H1 (cell line): ENCODE measurements at regions not wholly inside any gene's neighbourhood (a gene's known extent, or its start where the extent isn't known, plus 50 kb on each side); places are given as distances from the start of the nearest gene placed in this dataset.

Experiments used
- CTCF ChIA-PET: fragments of 300-600 bp; sonication (Branson Sonifier 250); formaldehyde crosslinking; loops from one replicate; lab custom pipeline; 2021; ENCODE audit not compliant: partially characterized antibody; lab: Charles Lee
- POLR2A ChIA-PET: fragments of 300-600 bp; sonication (Branson Sonifier 250); formaldehyde crosslinking; loops from one replicate; lab custom pipeline; 2021; ENCODE audit warnings: inconsistent platforms; ENCODE audit not compliant: partially characterized antibody; lab: Charles Lee
- DNase-seq, 2 experiments: peaks; one replicate each; pipeline versions ENCODE4 v3.0.0 to v3.0.0-alpha.2; 2010 to 2022; ENCODE audit warnings: low spot score in 2 of 2, low read depth in 1 of 2, mixed read lengths in 1 of 2
- FAIRE-seq: peaks from 2 replicates; lab custom pipeline; 2011; peaks lifted over from hg19 to GRCh38; lab: Jason Lieb, UNC
- H2AFZ ChIP-seq: 2 replicates; pipeline ENCODE4 v1.8.1; 2012; ENCODE audit warnings: low read length, inconsistent platforms
- H2AK5ac ChIP-seq: 2 replicates; pipeline ENCODE4 v1.6.1; 2013; ENCODE audit warnings: low read depth, low read length
- H2BK120ac ChIP-seq: replicated peaks from 2 replicates; pipeline ENCODE3; 2013; ENCODE audit warnings: low read depth, low read length, inconsistent platforms
- H2BK12ac ChIP-seq: 2 replicates; pipeline ENCODE4 v1.6.1; 2013; ENCODE audit warnings: low read depth, low read length
- H2BK15ac ChIP-seq: 2 replicates; pipeline ENCODE4 v1.6.1; 2013; ENCODE audit warnings: low read length
- H2BK20ac ChIP-seq: 2 replicates; pipeline ENCODE4 v1.6.1; 2013; ENCODE audit warnings: low read length
- H2BK5ac ChIP-seq: 2 replicates; pipeline ENCODE4 v1.6.1; 2013; ENCODE audit warnings: low read depth, low read length
- H3K14ac ChIP-seq: 2 replicates; pipeline ENCODE4 v1.6.1; 2013; ENCODE audit warnings: inconsistent platforms; ENCODE audit not compliant: insufficient read length
- H3K18ac ChIP-seq: 2 replicates; pipeline ENCODE4 v1.6.1; 2013; ENCODE audit warnings: low read length; ENCODE audit errors: extremely low read depth
- H3K23ac ChIP-seq: 2 replicates; pipeline ENCODE4 v1.6.1; 2013; ENCODE audit warnings: inconsistent platforms; ENCODE audit not compliant: insufficient read length
- H3K23me2 ChIP-seq: 2 replicates; pipeline ENCODE4 v1.6.1; 2013; ENCODE audit warnings: low read depth, low read length
- H3K27ac ChIP-seq: 2 replicates; pipeline ENCODE4 v1.6.1; 2011; ENCODE audit warnings: low read depth, low read length, inconsistent platforms
- H3K27me3 ChIP-seq, 4 experiments: replicated peaks in 1 of 4; 1 replicate in 1 of 4; 2 replicates in 3 of 4; pipeline versions ENCODE4 v1.6.1 to v1.8.1; 2011 to 2013; ENCODE audit warnings: low read length in 3 of 4, mild to moderate bottlenecking in 3 of 4, inconsistent platforms in 2 of 4, mixed read lengths in 2 of 4, moderate library complexity in 1 of 4; ENCODE audit not compliant: control insufficient read depth in 3 of 4, insufficient read depth in 3 of 4; ENCODE audit errors: extremely low read depth in 1 of 4
- H3K36me3 ChIP-seq, 4 experiments: 2 replicates each; pipeline versions ENCODE4 v1.6.1 to v1.8.1; 2011 to 2013; ENCODE audit warnings: mild to moderate bottlenecking in 4 of 4, low read length in 3 of 4, moderate library complexity in 2 of 4, control low read depth in 1 of 4, inconsistent platforms in 1 of 4; ENCODE audit not compliant: insufficient read depth in 4 of 4, control insufficient read depth in 2 of 4
- H3K4ac ChIP-seq: replicated peaks from 2 replicates; pipeline ENCODE3; 2013; ENCODE audit warnings: low read length, low read depth, mixed read lengths, inconsistent platforms; ENCODE audit not compliant: insufficient read length
- H3K4me1 ChIP-seq, 4 experiments: replicated peaks in 1 of 4; 1 replicate in 1 of 4; 2 replicates in 3 of 4; pipeline versions ENCODE4 v1.6.1 to v1.8.1; 2011 to 2013; ENCODE audit warnings: low read length in 3 of 4, inconsistent platforms in 2 of 4, mixed read lengths in 1 of 4; ENCODE audit not compliant: insufficient read depth in 4 of 4, control insufficient read depth in 3 of 4
- H3K4me2 ChIP-seq, 2 experiments: 2 replicates each; pipeline versions ENCODE4 v1.6.1 to v1.8.1; 2011 to 2013; ENCODE audit warnings: low read depth in 2 of 2, low read length in 2 of 2, control low read depth in 1 of 2, inconsistent platforms in 1 of 2, mild to moderate bottlenecking in 1 of 2; ENCODE audit not compliant: insufficient read depth in 1 of 2
- H3K4me3 ChIP-seq, 4 experiments: fragments of 200-600, 300-600 bp in 1 of 4; sonication (generic), shearing (Covaris generic), sonication (Bioruptor Twin) in 1 of 4; 2 replicates each; pipeline versions ENCODE4 v1.5.1 to v1.8.1; 2011 to 2016; ENCODE audit warnings: low read length in 4 of 4, low read depth in 3 of 4, control low read depth in 2 of 4, inconsistent platforms in 2 of 4, mild to moderate bottlenecking in 2 of 4, mixed read lengths in 1 of 4, moderate library complexity in 1 of 4; ENCODE audit not compliant: insufficient read depth in 2 of 4; ENCODE audit errors: extremely low read depth in 1 of 4
- H3K56ac ChIP-seq: replicated peaks from 2 replicates; pipeline ENCODE3; 2013; ENCODE audit warnings: low read depth, mild to moderate bottlenecking, mixed read lengths, low read length, inconsistent platforms; ENCODE audit not compliant: insufficient read length
- H3K79me1 ChIP-seq: 2 replicates; pipeline ENCODE4 v1.6.1; 2013; ENCODE audit warnings: low read depth, low read length, control low read depth
- H3K79me2 ChIP-seq, 2 experiments: 2 replicates each; pipeline versions ENCODE4 v1.6.1 to v1.8.1; 2012 to 2013; ENCODE audit warnings: low read length in 2 of 2, mild to moderate bottlenecking in 2 of 2, inconsistent platforms in 1 of 2; ENCODE audit not compliant: insufficient read depth in 2 of 2, control insufficient read depth in 1 of 2
- H3K9ac ChIP-seq, 4 experiments: replicated peaks in 1 of 4; 1 replicate in 1 of 4; 2 replicates in 3 of 4; pipeline versions ENCODE4 v1.6.1 to v1.8.1; 2011 to 2013; ENCODE audit warnings: low read depth in 3 of 4, low read length in 3 of 4, control low read depth in 2 of 4, mild to moderate bottlenecking in 2 of 4, moderate library complexity in 2 of 4, inconsistent platforms in 1 of 4; ENCODE audit errors: extremely low read depth in 1 of 4
- H3K9me3 ChIP-seq, 2 experiments: 2 replicates each; pipeline versions ENCODE4 v1.6.1 to v1.8.1; 2012 to 2013; ENCODE audit warnings: mild to moderate bottlenecking in 2 of 2, moderate library complexity in 2 of 2, control low read depth in 1 of 2, inconsistent platforms in 1 of 2, low read depth in 1 of 2, low read length in 1 of 2, mixed read lengths in 1 of 2; ENCODE audit not compliant: insufficient read depth in 2 of 2
- H4K20me1 ChIP-seq, 2 experiments: replicated peaks in 1 of 2; 2 replicates each; pipeline versions ENCODE3 to v1.8.1; 2011 to 2013; ENCODE audit warnings: inconsistent platforms in 2 of 2, low read length in 2 of 2, mild to moderate bottlenecking in 1 of 2; ENCODE audit not compliant: insufficient read depth in 2 of 2, control insufficient read depth in 1 of 2
- H4K5ac ChIP-seq: 2 replicates; pipeline ENCODE4 v1.6.1; 2013; ENCODE audit warnings: low read length, low read depth, mixed read lengths, inconsistent platforms; ENCODE audit not compliant: insufficient read length
- H4K8ac ChIP-seq: 2 replicates; pipeline ENCODE4 v1.8.0; 2013; ENCODE audit warnings: mild to moderate bottlenecking, moderate library complexity, low read length, inconsistent platforms; ENCODE audit not compliant: insufficient read depth; ENCODE audit errors: extremely low read depth
- H4K91ac ChIP-seq: replicated peaks from 2 replicates; pipeline ENCODE3; 2013; ENCODE audit warnings: low read length, mixed read lengths, inconsistent platforms; ENCODE audit not compliant: insufficient read length
- CEBPB ChIP-seq: IDR thresholded peaks from 2 replicates; pipeline ENCODE4 v1.6.1; 2012; ENCODE audit warnings: low read depth, low read length
- CHD1 ChIP-seq: IDR thresholded peaks from 2 replicates; pipeline ENCODE4 v1.6.1; 2012; ENCODE audit warnings: low read depth, low read length, improper control_type of control experiment
- CTBP2 ChIP-seq: IDR thresholded peaks from 2 replicates; pipeline ENCODE4 v1.7.0; 2011; ENCODE audit warnings: borderline replicate concordance, mild to moderate bottlenecking, moderate library complexity, mixed read lengths, low read length; ENCODE audit not compliant: insufficient read depth, insufficient read length
- EGR1 ChIP-seq: IDR thresholded peaks from 2 replicates; pipeline ENCODE4 v1.6.1; 2011; ENCODE audit warnings: low read depth, low read length, borderline replicate concordance
- GABPA ChIP-seq: IDR thresholded peaks from 2 replicates; pipeline ENCODE4 v1.6.1; 2011; ENCODE audit warnings: mild to moderate bottlenecking, low read length, moderate library complexity, borderline replicate concordance; ENCODE audit not compliant: insufficient read depth
- GTF2F1 ChIP-seq: IDR thresholded peaks from 2 replicates; pipeline ENCODE4 v1.6.1; 2012; ENCODE audit warnings: low read depth, low read length, improper control_type of control experiment, borderline replicate concordance
- KDM4A ChIP-seq: IDR thresholded peaks from one replicate; pipeline ENCODE4 v1.7.1; 2012; ENCODE audit warnings: low read depth, mild to moderate bottlenecking, moderate library complexity, low read length, inconsistent platforms; ENCODE audit not compliant: severe bottlenecking
- POLR2A ChIP-seq, 2 experiments: IDR thresholded peaks; 1 replicate in 1 of 2; 2 replicates in 1 of 2; pipeline ENCODE4 v1.6.1; 2011; ENCODE audit warnings: low read depth in 2 of 2, low read length in 2 of 2, mild to moderate bottlenecking in 2 of 2; ENCODE audit errors: control extremely low read depth in 1 of 2
- POLR2AphosphoS5 ChIP-seq: IDR thresholded peaks from 2 replicates; pipeline ENCODE4 v1.6.1; 2011; ENCODE audit warnings: low read depth, low read length
- SIRT6 ChIP-seq: IDR thresholded peaks from one replicate; pipeline ENCODE4 v1.7.1; 2012; ENCODE audit warnings: low read length, inconsistent platforms
- SUZ12 ChIP-seq: fragments of 200-600 bp; sonication (generic); IDR thresholded peaks from 2 replicates; pipeline ENCODE4 v1.6.1; 2012; ENCODE audit warnings: mild to moderate bottlenecking, inconsistent platforms, low read length, moderate library complexity, mixed read lengths
- WGBS, 2 experiments: shearing (Covaris generic) in 1 of 2; methylation state at CpG; one replicate each; pipeline versions ENCODE4 v1.1.6 to v1.1.7; 2013 to 2015; ENCODE audit warnings: low lambda C conversion rate in 2 of 2, mixed read lengths in 2 of 2, inconsistent platforms in 1 of 2, low coverage in 1 of 2, missing lambda C conversion rate in 1 of 2; ENCODE audit not compliant: insufficient replicate concordance in 2 of 2, insufficient coverage in 1 of 2, insufficient read length in 1 of 2; ENCODE audit errors: extremely low coverage in 1 of 2, missing lambda C conversion rate in 1 of 2; 5-methylcytosine and 5-hydroxymethylcytosine counted together

DNA sequence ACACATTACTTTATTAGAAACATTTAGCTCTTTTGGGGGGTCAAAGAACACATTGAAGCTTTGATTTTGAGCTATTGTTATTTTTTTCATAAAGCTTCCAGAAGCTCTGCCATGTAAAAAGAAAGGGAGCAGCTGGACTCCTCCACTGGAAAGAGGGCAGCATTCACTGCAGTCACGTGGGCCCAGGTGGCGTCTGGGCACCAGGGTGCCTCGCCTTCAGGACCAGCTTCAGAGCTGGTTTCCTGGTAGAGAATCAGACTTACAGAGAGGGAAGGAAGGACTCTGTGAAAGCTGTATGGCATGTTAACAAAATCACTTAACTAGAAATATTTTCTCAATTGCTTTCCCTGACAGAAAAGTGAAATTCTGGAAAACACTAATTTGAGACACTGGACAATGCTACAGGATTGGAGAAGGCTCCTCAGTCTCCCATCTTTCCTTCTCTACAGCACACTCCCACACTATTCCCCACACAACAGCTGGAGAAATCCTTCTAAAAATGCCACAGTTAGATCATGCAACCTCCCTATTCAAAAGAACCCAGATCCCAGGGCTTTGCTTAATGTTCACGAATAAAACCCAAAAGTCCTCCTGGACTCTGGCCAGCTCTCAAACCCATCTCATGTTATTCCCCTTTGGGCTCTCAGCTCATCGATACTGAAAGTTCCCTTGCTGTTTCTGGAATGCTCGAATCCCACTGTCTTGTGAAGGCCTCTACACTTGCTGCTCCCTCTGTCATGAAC is 83.2 kb downstream of the NFKBIZ start:
- Histone ChIP-seq H3K4me3 (no peak overlapping the region), H3K9ac (no peak overlapping the region), H2AFZ (no peak overlapping the region), H3K27me3 (no peaks in the 10 kb centered on the region), H3K56ac (no peak overlapping the region), H3K18ac (no peak overlapping the region), H3K23me2 (no peaks in the 10 kb centered on the region), H2BK120ac (no peak overlapping the region), H3K9me3 (no peaks in the 10 kb centered on the region), H2BK5ac (no peak overlapping the region), H2BK20ac (no peak overlapping the region), H3K4me1 (no peaks in the 10 kb centered on the region), H3K79me2 (no peaks in the 10 kb centered on the region), H3K23ac (no peak overlapping the region), H3K14ac (no peak overlapping the region), H4K8ac (no peak overlapping the region), H3K27ac (no peak overlapping the region), H3K4me2 (no peak overlapping the region), H3K79me1 (no peaks in the 10 kb centered on the region), H4K91ac (no peak overlapping the region), H2AK5ac (no peak overlapping the region), H3K4ac (no peak overlapping the region), H4K20me1 (no peaks in the 10 kb centered on the region), H3K36me3 (no peaks in the 10 kb centered on the region), H2BK15ac (no peak overlapping the region), H2BK12ac (no peak overlapping the region), H4K5ac (no peak overlapping the region)
- ChIA-PET CTCF (interaction anchor here (1.0 to 2.0 kb wide), 3 partner anchors 19 to 297 kb away, joined by 6 to 9 read pairs (median 6); no protein-coding TSS in a partner anchor), POLR2A (no interaction called here)
- FAIRE-seq (no peak), DNase-seq (no peak)
- WGBS, 2 experiments = 90% methylated on average over 6 of the region's 6 CpGs; no CpG with 5 or more reads in 1 of the 2 experiments
- no peak for TF ChIP-seq EGR1
- no peak for TF ChIP-seq CEBPB
- no peak for TF ChIP-seq SUZ12
- TF ChIP-seq GTF2F1 = no peak
- no peak for TF ChIP-seq KDM4A
- TF ChIP-seq SIRT6 = no peak
- no peak for TF ChIP-seq CHD1
- TF ChIP-seq GABPA = no peak
- no peak for TF ChIP-seq POLR2AphosphoS5
- TF ChIP-seq POLR2A (IDR thresholded peaks at IDR 0.05; ENCODE audit: control extremely low read depth in 1 of 2, low read depth in 2 of 2, low read length in 2 of 2) = no peak
- no peak for TF ChIP-seq CTBP2
